ENCODE measurements at regions not wholly inside any gene's neighbourhood (a gene's known extent, or its start where the extent isn't known, plus 50 kb on each side); places are given as distances from the start of the nearest gene placed in this dataset.
"Not testable (repeated sequence)": the region's sequence is repeated elsewhere in the genome, so short reads cannot be mapped to it uniquely, and the experiment has no call there.

- no peak for DNase-seq (ENCODE audit: low read depth)
Observed at GRCh38 chr2:38243186-38243880, 133.7 kb downstream of the ATL2 start.

- DNase-seq (ENCODE audit: low read depth), result no peak
Observed at GRCh38 chr2:38239452-38239851, 137.6 kb downstream of the ATL2 start.

- DNase-seq (ENCODE audit: low read depth), result not testable (repeated sequence)
Observed at GRCh38 chr2:38238705-38239104, 138.4 kb downstream of the ATL2 start.

- no peak for DNase-seq (ENCODE audit: low read depth)
Observed at GRCh38 chr2:38237311-38237710, 139.8 kb downstream of the ATL2 start.

GRCh38 chr2:38233231-38233983 is 143.7 kb downstream of the ATL2 start:
- DNase-seq (ENCODE audit: low read depth), result peak; percentile 23

- no peak for DNase-seq (ENCODE audit: low read depth)
Observed at GRCh38 chr2:38232454-38232853, 144.6 kb downstream of the ATL2 start.

- DNase-seq (ENCODE audit: low read depth), result no peak
Observed at GRCh38 chr2:38230756-38231155, 146.3 kb downstream of the ATL2 start.

- no peak for DNase-seq (ENCODE audit: low read depth)
Observed at GRCh38 chr2:38228753-38229152, 148.3 kb downstream of the ATL2 start.

- no peak for DNase-seq (ENCODE audit: low read depth)
Observed at GRCh38 chr2:38224821-38225437, 149.0 kb upstream of the CYP1B1 start.

- DNase-seq (ENCODE audit: low read depth), result no peak
Observed at GRCh38 chr2:38224181-38224580, 148.2 kb upstream of the CYP1B1 start.

- no peak for DNase-seq (ENCODE audit: low read depth)
Observed at GRCh38 chr2:38223256-38223655, 147.3 kb upstream of the CYP1B1 start.

GRCh38 chr2:38220164-38220563 is 144.2 kb upstream of the CYP1B1 start:
- DNase-seq (ENCODE audit: low read depth), result no peak

- DNase-seq (ENCODE audit: low read depth), result no peak
Observed at GRCh38 chr2:38218995-38219394, 143.0 kb upstream of the CYP1B1 start.

GRCh38 chr2:38218591-38218991 is 142.6 kb upstream of the CYP1B1 start:
- DNase-seq (ENCODE audit: low read depth), result no peak

GRCh38 chr2:38217401-38218188 is 141.6 kb upstream of the CYP1B1 start:
- DNase-seq (ENCODE audit: low read depth), result no peak

- no peak for DNase-seq (ENCODE audit: low read depth)
Observed at GRCh38 chr2:38216886-38217285, 140.9 kb upstream of the CYP1B1 start.

GRCh38 chr2:38215993-38216392 is 140.0 kb upstream of the CYP1B1 start:
- DNase-seq (ENCODE audit: low read depth), result no peak

- DNase-seq (ENCODE audit: low read depth), result no peak
Observed at GRCh38 chr2:38215522-38215921, 139.6 kb upstream of the CYP1B1 start.

GRCh38 chr2:38214209-38214717 is 138.3 kb upstream of the CYP1B1 start:
- no peak for DNase-seq (ENCODE audit: low read depth)

- DNase-seq (ENCODE audit: low read depth), result no peak
Observed at GRCh38 chr2:38213619-38214167, 137.7 kb upstream of the CYP1B1 start.

GRCh38 chr2:38212312-38212711 is 136.4 kb upstream of the CYP1B1 start:
- no peak for DNase-seq (ENCODE audit: low read depth)

GRCh38 chr2:38207168-38207567 is 131.2 kb upstream of the CYP1B1 start:
- no peak for DNase-seq (ENCODE audit: low read depth)

Measured in non-pigmented ciliary epithelial cell (primary cell).